GM23248 (cell line): ENCODE measurements at regions not wholly inside any gene's neighbourhood (a gene's known extent, or its start where the extent isn't known, plus 50 kb on each side); places are given as distances from the start of the nearest gene placed in this dataset.

Source experiments
- EZH2 ChIP-seq: fragments of 200-600 bp; sonication (generic); IDR thresholded peaks from 2 replicates; pipeline ENCODE4 v1.6.1; 2018; ENCODE audit warnings: antibody characterized with exemption, mild to moderate bottlenecking; ENCODE audit not compliant: insufficient read depth, poor library complexity, severe bottlenecking
- EZH2phosphoT487 ChIP-seq: fragments of 200-600 bp; sonication (generic); IDR thresholded peaks from 2 replicates; pipeline ENCODE4 v1.6.1; 2018; ENCODE audit warnings: antibody characterized with exemption, moderate library complexity, mild to moderate bottlenecking, low read depth; ENCODE audit not compliant: insufficient read depth

DNA sequence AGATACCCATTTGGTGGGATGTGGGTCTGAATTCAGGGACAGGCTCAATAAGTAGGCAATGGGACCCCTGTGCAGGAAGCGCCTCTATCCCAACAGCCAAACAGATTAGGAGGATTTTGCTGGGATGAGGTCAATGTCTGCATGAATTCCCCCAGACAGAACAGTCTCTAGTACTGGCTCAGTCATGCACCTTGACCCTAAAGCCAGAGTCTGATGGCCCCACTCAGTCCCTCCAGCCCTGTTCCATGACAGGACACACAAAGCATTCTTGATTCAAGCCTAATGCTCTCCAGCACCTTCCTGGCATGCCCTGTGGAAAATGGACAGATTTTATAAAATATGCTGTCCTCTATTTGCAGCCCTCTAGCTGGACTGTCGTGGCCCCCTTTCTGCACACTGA is 49.8 kb upstream of the RAB6D start:
- TF ChIP-seq EZH2phosphoT487 (no peak), EZH2 (no peak)
